GM10266 (cell line): ENCODE measurements at regions not wholly inside any gene's neighbourhood (a gene's known extent, or its start where the extent isn't known, plus 50 kb on each side); places are given as distances from the start of the nearest gene placed in this dataset.

Experiments
- DNase-seq: peaks from one replicate; pipeline ENCODE4 v3.0.0; 2012; ENCODE audit errors: extremely low spot score
- CTCF ChIP-seq: IDR thresholded peaks from 2 replicates; pipeline ENCODE4 v1.5.1; 2012; ENCODE audit warnings: mild to moderate bottlenecking, low read depth; ENCODE audit not compliant: control insufficient read depth, insufficient read depth; ENCODE audit errors: missing control alignments

- DNase-seq, result no peak
- no peak for TF ChIP-seq CTCF
Observed at GRCh38 chr6:156131221-156131903, 645.8 kb upstream of the ARID1B start.

GRCh38 chr6:156126535-156126934, 650.6 kb upstream of the ARID1B start:
- DNase-seq, result no peak
- no peak for TF ChIP-seq CTCF

GRCh38 chr6:156125844-156126243, 651.3 kb upstream of the ARID1B start:
- TF ChIP-seq CTCF, result no peak

GRCh38 chr6:156123731-156124130, 653.4 kb upstream of the ARID1B start:
- no peak for TF ChIP-seq CTCF
- no peak for DNase-seq

More at GRCh38 chr6:156125844-156126243, 651.3 kb upstream of the ARID1B start:
- no peak for DNase-seq

GRCh38 chr6:156121973-156122372, 655.2 kb upstream of the ARID1B start:
- no peak for TF ChIP-seq CTCF
- no peak for DNase-seq

GRCh38 chr6:156114541-156114940, 658.9 kb upstream of the NOX3 start:
- no peak for DNase-seq
- no peak for TF ChIP-seq CTCF

GRCh38 chr6:156113631-156114030, 658.0 kb upstream of the NOX3 start:
- no peak for TF ChIP-seq CTCF
- no peak for DNase-seq
